K562 (cell line): ENCODE measurements at regions not wholly inside any gene's neighbourhood (a gene's known extent, or its start where the extent isn't known, plus 50 kb on each side); places are given as distances from the start of the nearest gene placed in this dataset.

Experiments used
- ATAC-seq: fragments of 200-7000 bp; cut with Tn5 transposase; 3 replicates; pipeline ENCODE4 v1.9.1; 2020; ENCODE audit warnings: moderate library complexity
- BruUV-seq: library from RNA; stranded (reverse); fragments of 400-500 nt; replicated peaks from 2 replicates; lab custom pipeline; 2021; lab: Mats Ljungman, UMichigan
- CTCF ChIA-PET: fragments of 300-600 bp; formaldehyde crosslinking; extraction: SDS; loops from one replicate; lab custom pipeline; 2021; ENCODE audit warnings: low intra/inter-chr PET ratio; lab: Yijun Ruan, JAX
- POLR2A ChIA-PET: fragments of 300-600, 350-650 bp; sonication (Branson Sonifier 250); formaldehyde crosslinking; extraction: SDS; loops from one replicate; lab custom pipeline; 2021; ENCODE audit warnings: antibody characterized with exemption, inconsistent platforms; lab: Yijun Ruan, JAX
- DNase-seq, 4 experiments: peaks; one replicate each; pipeline versions ENCODE4 v3.0.0 to v3.0.0-alpha.2; 2011 to 2018; ENCODE audit warnings: low spot score in 3 of 4, mixed read lengths in 3 of 4; ENCODE audit errors: extremely low read depth in 1 of 4
- FAIRE-seq: peaks from 2 replicates; lab custom pipeline; 2011; peaks lifted over from hg19 to GRCh38; lab: Jason Lieb, UNC
- H2AFZ ChIP-seq: 2 replicates; pipeline ENCODE4 v1.6.0; 2011; ENCODE audit warnings: low read depth, low read length, control low read depth, inconsistent platforms
- H3K27ac ChIP-seq: fragments of 200-600 bp; 3 replicates; pipeline ENCODE4 v1.8.0; 2011; ENCODE audit warnings: low read depth, mild to moderate bottlenecking, control low read depth, inconsistent platforms, low read length, moderate library complexity, mixed read lengths; ENCODE audit errors: extremely low read depth
- H3K27me3 ChIP-seq, 2 experiments: fragments of 300-600 bp in 1 of 2; 2 replicates in 1 of 2; 3 replicates in 1 of 2; pipeline versions ENCODE4 v1.6.0 to v1.8.0; 2011; ENCODE audit warnings: inconsistent platforms in 2 of 2, low read length in 2 of 2, mild to moderate bottlenecking in 1 of 2, mixed read lengths in 1 of 2, moderate library complexity in 1 of 2; ENCODE audit not compliant: control insufficient read depth in 2 of 2, insufficient read depth in 2 of 2
- H3K36me3 ChIP-seq: fragments of 300-600 bp; 3 replicates; pipeline ENCODE4 v1.8.0; 2011; ENCODE audit warnings: mild to moderate bottlenecking, low read length, inconsistent platforms; ENCODE audit not compliant: control insufficient read depth, insufficient read depth
- H3K4me1 ChIP-seq, 2 experiments: fragments of 200-600 bp in 1 of 2; replicated peaks in 1 of 2; 2 replicates in 1 of 2; 3 replicates in 1 of 2; pipeline versions ENCODE4 v1.5.1 to v1.8.0; 2011; ENCODE audit warnings: inconsistent platforms in 2 of 2, low read length in 2 of 2, mild to moderate bottlenecking in 1 of 2, mixed read lengths in 1 of 2, moderate library complexity in 1 of 2; ENCODE audit not compliant: control insufficient read depth in 2 of 2, insufficient read depth in 2 of 2
- H3K4me2 ChIP-seq: 2 replicates; pipeline ENCODE4 v1.6.1; 2011; ENCODE audit warnings: low read length, control low read depth, inconsistent platforms, mixed read lengths; ENCODE audit not compliant: insufficient read depth
- H3K4me3 ChIP-seq: fragments of 200-600 bp; sonication (generic), shearing (Covaris generic); 2 replicates; pipeline ENCODE4 v1.5.1; 2016; ENCODE audit warnings: control low read depth, inconsistent platforms
- H3K79me2 ChIP-seq: fragments of 200-600 bp; 3 replicates; pipeline ENCODE4 v1.8.0; 2011; ENCODE audit warnings: low read length, inconsistent platforms; ENCODE audit not compliant: control insufficient read depth, insufficient read depth
- H3K9ac ChIP-seq, 2 experiments: 2 replicates each; pipeline versions ENCODE4 v1.6.0 to v1.6.1; 2011; ENCODE audit warnings: low read depth in 2 of 2, low read length in 2 of 2, control low read depth in 1 of 2, inconsistent platforms in 1 of 2, mild to moderate bottlenecking in 1 of 2, mixed read lengths in 1 of 2; ENCODE audit not compliant: insufficient read depth in 1 of 2
- H3K9me1 ChIP-seq: one replicate; pipeline ENCODE4 v1.6.0; 2011; ENCODE audit warnings: inconsistent platforms, mild to moderate bottlenecking, low read length, moderate library complexity; ENCODE audit not compliant: control insufficient read depth, insufficient read depth
- H3K9me3 ChIP-seq: replicated peaks from 2 replicates; pipeline ENCODE4 v1.5.1; 2011; ENCODE audit warnings: low read depth, low read length, inconsistent platforms; ENCODE audit not compliant: control insufficient read depth, insufficient read depth
- H4K20me1 ChIP-seq: replicated peaks from 2 replicates; pipeline ENCODE4 v1.6.1; 2011; ENCODE audit warnings: low read length, inconsistent platforms, mixed read lengths; ENCODE audit not compliant: control insufficient read depth, insufficient read depth
- DIDO1 ChIP-seq: fragments of 450-650 bp; IDR thresholded peaks from 2 replicates; pipeline ENCODE4 v1.6.1; 2016; ENCODE audit warnings: low read depth, missing biosample characterization, missing genetic modification characterization
- RAD21 ChIP-seq, 2 experiments: fragments of 250-450 bp in 1 of 2; fragments of 450-650 bp in 1 of 2; sonication (Bioruptor Pico) in 1 of 2; formaldehyde crosslinking in 1 of 2; IDR thresholded peaks in 1 of 2; conservative IDR thresholded peaks in 1 of 2; 2 replicates each; pipeline versions ENCODE4 v1.4.0 to v1.8.0; 2020 to 2022; ENCODE audit warnings: mild to moderate bottlenecking in 2 of 2, moderate library complexity in 1 of 2
- RBM25 ChIP-seq: fragments of 200-400 bp; formaldehyde crosslinking; IDR thresholded peaks from 2 replicates; pipeline ENCODE4 v1.6.1; 2018; ENCODE audit warnings: low read length, low read depth, moderate library complexity; ENCODE audit not compliant: severe bottlenecking
- SMAD4 ChIP-seq: fragments of 250-450 bp; sonication (Bioruptor Pico); conservative IDR thresholded peaks from 2 replicates; pipeline ENCODE4 v1.8.0; 2021; ENCODE audit warnings: inconsistent platforms, mild to moderate bottlenecking, moderate library complexity
- WGBS: fragments of 100-300 bp; shearing (Covaris generic); methylation state at CpG from one replicate; pipeline ENCODE4 v1.1.6; 2016; ENCODE audit warnings: low coverage, mixed read lengths; ENCODE audit not compliant: insufficient coverage; ENCODE audit errors: missing lambda C conversion rate; 5-methylcytosine and 5-hydroxymethylcytosine counted together
- in situ Hi-C: fragments of 300-500 bp; cut with MboI; formaldehyde crosslinking; loops from 4 replicates; pipeline ENCODE4 v1.15.0; 2018; ENCODE audit warnings: inconsistent platforms, mixed read lengths
- intact Hi-C: fragments of 100-400 bp; cut with micrococcal nuclease; formaldehyde crosslinking; loops from 2 replicates; pipeline ENCODE4 v1.14.2; 2022
- TF ChIP-seq, protein P1 (sequence below): fragments of 150-350 bp; conservative IDR thresholded peaks from 2 replicates; pipeline ENCODE4 v1.6.1; 2014; ENCODE audit warnings: low read length
- TF ChIP-seq, protein P2 (sequence below): IDR thresholded peaks from 2 replicates; pipeline ENCODE4 v1.6.1; 2011; ENCODE audit warnings: borderline replicate concordance, low read depth, mild to moderate bottlenecking, moderate library complexity, low read length; ENCODE audit not compliant: insufficient read depth, poor library complexity, severe bottlenecking
- TF ChIP-seq, protein P3 (sequence below), 3 experiments: IDR thresholded peaks in 2 of 3; conservative IDR thresholded peaks in 1 of 3; 2 replicates each; pipeline ENCODE4 v1.5.1; 2011 to 2012; ENCODE audit warnings: low read length in 3 of 3, mild to moderate bottlenecking in 3 of 3, control low read depth in 2 of 3, improper control_type of control experiment in 1 of 3, inconsistent platforms in 1 of 3, low read depth in 1 of 3, mixed read lengths in 1 of 3, moderate library complexity in 1 of 3; ENCODE audit not compliant: insufficient read depth in 2 of 3

DNA sequence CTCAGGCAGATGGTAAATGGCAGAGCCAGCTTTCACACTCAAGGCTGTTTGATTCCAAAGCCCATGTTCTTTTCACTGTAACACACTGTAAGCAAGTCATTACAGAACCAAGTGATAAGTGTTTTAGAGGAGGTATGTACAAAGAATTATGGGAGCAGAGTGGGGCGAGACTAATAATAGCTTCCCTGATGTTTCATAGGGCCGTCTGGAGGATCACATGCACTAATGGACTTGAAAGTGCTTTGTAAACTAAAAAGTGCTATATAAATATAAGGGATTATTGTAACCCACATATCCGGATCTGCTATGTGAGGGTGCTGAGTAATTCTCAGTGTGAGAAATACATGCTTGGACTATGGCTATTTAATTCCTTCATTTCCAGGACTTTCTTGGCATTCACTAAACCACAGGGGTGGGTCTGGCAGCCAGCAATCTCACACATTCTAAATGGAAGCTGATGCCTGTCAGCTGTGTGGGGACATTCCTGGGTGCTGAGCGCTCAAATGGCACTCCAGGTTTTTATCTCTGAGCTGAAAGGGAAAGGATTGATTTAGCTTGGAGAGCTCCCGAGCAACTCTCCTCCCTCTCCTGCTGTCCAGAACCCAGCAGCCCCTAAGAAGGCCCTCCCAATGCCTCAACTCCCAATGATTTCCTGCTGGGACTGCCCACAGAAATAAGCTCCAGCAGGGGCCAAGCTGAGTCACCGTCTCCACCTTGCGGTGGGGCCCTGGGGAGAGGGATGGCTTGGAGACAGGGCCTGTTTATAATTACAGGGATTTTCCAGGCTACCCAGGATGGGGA, 222.8 kb downstream of the SOX11 start (continued):
- TF ChIP-seq, protein P1, sequence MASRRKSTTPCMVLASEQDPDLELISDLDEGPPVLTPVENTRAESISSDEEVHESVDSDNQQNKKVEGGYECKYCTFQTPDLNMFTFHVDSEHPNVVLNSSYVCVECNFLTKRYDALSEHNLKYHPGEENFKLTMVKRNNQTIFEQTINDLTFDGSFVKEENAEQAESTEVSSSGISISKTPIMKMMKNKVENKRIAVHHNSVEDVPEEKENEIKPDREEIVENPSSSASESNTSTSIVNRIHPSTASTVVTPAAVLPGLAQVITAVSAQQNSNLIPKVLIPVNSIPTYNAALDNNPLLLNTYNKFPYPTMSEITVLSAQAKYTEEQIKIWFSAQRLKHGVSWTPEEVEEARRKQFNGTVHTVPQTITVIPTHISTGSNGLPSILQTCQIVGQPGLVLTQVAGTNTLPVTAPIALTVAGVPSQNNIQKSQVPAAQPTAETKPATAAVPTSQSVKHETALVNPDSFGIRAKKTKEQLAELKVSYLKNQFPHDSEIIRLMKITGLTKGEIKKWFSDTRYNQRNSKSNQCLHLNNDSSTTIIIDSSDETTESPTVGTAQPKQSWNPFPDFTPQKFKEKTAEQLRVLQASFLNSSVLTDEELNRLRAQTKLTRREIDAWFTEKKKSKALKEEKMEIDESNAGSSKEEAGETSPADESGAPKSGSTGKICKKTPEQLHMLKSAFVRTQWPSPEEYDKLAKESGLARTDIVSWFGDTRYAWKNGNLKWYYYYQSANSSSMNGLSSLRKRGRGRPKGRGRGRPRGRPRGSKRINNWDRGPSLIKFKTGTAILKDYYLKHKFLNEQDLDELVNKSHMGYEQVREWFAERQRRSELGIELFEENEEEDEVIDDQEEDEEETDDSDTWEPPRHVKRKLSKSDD, result no peak
- TF ChIP-seq SMAD4, result no peak
- TF ChIP-seq, protein P2, sequence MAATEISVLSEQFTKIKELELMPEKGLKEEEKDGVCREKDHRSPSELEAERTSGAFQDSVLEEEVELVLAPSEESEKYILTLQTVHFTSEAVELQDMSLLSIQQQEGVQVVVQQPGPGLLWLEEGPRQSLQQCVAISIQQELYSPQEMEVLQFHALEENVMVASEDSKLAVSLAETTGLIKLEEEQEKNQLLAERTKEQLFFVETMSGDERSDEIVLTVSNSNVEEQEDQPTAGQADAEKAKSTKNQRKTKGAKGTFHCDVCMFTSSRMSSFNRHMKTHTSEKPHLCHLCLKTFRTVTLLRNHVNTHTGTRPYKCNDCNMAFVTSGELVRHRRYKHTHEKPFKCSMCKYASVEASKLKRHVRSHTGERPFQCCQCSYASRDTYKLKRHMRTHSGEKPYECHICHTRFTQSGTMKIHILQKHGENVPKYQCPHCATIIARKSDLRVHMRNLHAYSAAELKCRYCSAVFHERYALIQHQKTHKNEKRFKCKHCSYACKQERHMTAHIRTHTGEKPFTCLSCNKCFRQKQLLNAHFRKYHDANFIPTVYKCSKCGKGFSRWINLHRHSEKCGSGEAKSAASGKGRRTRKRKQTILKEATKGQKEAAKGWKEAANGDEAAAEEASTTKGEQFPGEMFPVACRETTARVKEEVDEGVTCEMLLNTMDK, result no peak
- TF ChIP-seq RBM25, result no peak

DNA sequence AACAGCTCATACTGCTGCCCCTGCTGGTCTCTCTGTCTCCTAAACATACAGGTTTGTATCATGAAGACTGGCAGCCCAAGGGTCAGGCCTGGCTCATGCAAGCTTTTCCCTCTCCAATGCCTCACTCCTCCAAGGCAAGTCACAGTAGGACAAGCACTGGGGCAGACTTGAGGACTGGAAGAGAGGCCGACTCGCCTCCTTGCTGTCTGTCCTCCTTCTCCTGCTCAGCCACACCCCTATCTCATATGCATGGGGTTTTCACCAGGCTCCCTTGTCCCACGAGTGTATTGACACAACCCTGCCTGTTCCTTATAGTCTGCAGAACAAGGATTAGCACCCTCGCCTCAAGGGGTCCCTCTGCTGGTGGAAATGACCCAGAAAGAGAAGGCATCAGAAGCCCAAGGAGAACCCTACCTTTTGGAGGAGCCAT, 223.7 kb downstream of the SOX11 start:
- H3K9ac ChIP-seq, result no peak overlapping the region
- no peaks in the 10 kb centered on the region for H3K36me3 ChIP-seq
- no peaks in the 10 kb centered on the region for H4K20me1 ChIP-seq
- H3K4me1 ChIP-seq, result no peaks in the 10 kb centered on the region
- H2AFZ ChIP-seq, result no peak overlapping the region
- in situ Hi-C loops (no loop called here), intact Hi-C loops (no loop called here)
- no peaks in the 10 kb centered on the region for H3K27me3 ChIP-seq
- DNase-seq (peak in 2 of 4 experiments; percentile 9), ATAC-seq (no peak), FAIRE-seq (no peak)
- no peak overlapping the region for H3K4me2 ChIP-seq
- WGBS, result 0% methylated on average over 4 of the region's 4 CpGs
- no peak overlapping the region for H3K4me3 ChIP-seq
- ChIA-PET POLR2A (no interaction called here), CTCF (no interaction called here)
- H3K27ac ChIP-seq, result no peak overlapping the region
- TF ChIP-seq RAD21 (CRISPR knock-in tag; conservative IDR thresholded peaks at IDR 0.05 in 1 of 2, IDR thresholded peaks at IDR 0.05 in 1 of 2) (peak in 1 of 2 experiments; percentile 16; a peak in 1 of 4 replicates), DIDO1 (no peak)
- TF ChIP-seq, protein P3, sequence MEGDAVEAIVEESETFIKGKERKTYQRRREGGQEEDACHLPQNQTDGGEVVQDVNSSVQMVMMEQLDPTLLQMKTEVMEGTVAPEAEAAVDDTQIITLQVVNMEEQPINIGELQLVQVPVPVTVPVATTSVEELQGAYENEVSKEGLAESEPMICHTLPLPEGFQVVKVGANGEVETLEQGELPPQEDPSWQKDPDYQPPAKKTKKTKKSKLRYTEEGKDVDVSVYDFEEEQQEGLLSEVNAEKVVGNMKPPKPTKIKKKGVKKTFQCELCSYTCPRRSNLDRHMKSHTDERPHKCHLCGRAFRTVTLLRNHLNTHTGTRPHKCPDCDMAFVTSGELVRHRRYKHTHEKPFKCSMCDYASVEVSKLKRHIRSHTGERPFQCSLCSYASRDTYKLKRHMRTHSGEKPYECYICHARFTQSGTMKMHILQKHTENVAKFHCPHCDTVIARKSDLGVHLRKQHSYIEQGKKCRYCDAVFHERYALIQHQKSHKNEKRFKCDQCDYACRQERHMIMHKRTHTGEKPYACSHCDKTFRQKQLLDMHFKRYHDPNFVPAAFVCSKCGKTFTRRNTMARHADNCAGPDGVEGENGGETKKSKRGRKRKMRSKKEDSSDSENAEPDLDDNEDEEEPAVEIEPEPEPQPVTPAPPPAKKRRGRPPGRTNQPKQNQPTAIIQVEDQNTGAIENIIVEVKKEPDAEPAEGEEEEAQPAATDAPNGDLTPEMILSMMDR (IDR thresholded peaks at IDR 0.05 in 2 of 3, conservative IDR thresholded peaks at IDR 0.05 in 1 of 3; ENCODE audit: insufficient read depth in 2 of 3, low read depth in 1 of 3, low read length in 3 of 3), result peak in 2 of 3 experiments; percentile 13 to 28; a peak in 2 of 6 replicates
- H3K9me1 ChIP-seq, result no peaks in the 10 kb centered on the region
- no peaks in the 10 kb centered on the region for H3K9me3 ChIP-seq
- H3K79me2 ChIP-seq, result no peaks in the 10 kb centered on the region
- BruUV-seq, result no TSS peak
